ENCODE measurements at regions not wholly inside any gene's neighbourhood (a gene's known extent, or its start where the extent isn't known, plus 50 kb on each side); places are given as distances from the start of the nearest gene placed in this dataset.
"Not testable (repeated sequence)": the region's sequence is repeated elsewhere in the genome, so short reads cannot be mapped to it uniquely, and the experiment has no call there.

- DNase-seq: no peak
Measured at GRCh38 chr7:4523219-4523618, 158.9 kb upstream of the FOXK1 start.

GRCh38 chr7:4523873-4524272 lies 158.2 kb upstream of the FOXK1 start:
- no peak for DNase-seq

GRCh38 chr7:4525884-4526283 lies 156.2 kb upstream of the FOXK1 start:
- DNase-seq: no peak

- DNase-seq: no peak
Measured at GRCh38 chr7:4527988-4528636, 154.0 kb upstream of the FOXK1 start.

GRCh38 chr7:4531236-4531635 lies 150.9 kb upstream of the FOXK1 start:
- DNase-seq: no peak

- DNase-seq: not testable (repeated sequence)
Measured at GRCh38 chr7:4533339-4533738, 148.8 kb upstream of the FOXK1 start.

GRCh38 chr7:4549681-4550080 lies 132.4 kb upstream of the FOXK1 start:
- peak in 26 of 56 donors; percentile 1 to 57 (median 14) for DNase-seq

GRCh38 chr7:4550117-4550516 lies 132.0 kb upstream of the FOXK1 start:
- no peak for DNase-seq

- no peak for DNase-seq
Measured at GRCh38 chr7:4552985-4553384, 129.1 kb upstream of the FOXK1 start.

GRCh38 chr7:4556868-4557793 lies 125.0 kb upstream of the FOXK1 start:
- DNase-seq: peak in 1 of 56 donors; percentile 18

- DNase-seq: no peak
Measured at GRCh38 chr7:4561795-4562194, 120.3 kb upstream of the FOXK1 start.

- DNase-seq: no peak
Measured at GRCh38 chr7:4566714-4567113, 115.4 kb upstream of the FOXK1 start.

GRCh38 chr7:4574851-4575250 lies 107.2 kb upstream of the FOXK1 start:
- no peak for DNase-seq

- DNase-seq: no peak
Measured at GRCh38 chr7:4575254-4575653, 106.8 kb upstream of the FOXK1 start.

- DNase-seq: no peak
Measured at GRCh38 chr7:4602905-4603842, 78.9 kb upstream of the FOXK1 start.

- DNase-seq: no peak
Measured at GRCh38 chr7:4603843-4604231, 78.3 kb upstream of the FOXK1 start.

GRCh38 chr7:4604456-4604940 lies 77.6 kb upstream of the FOXK1 start:
- DNase-seq: no peak

- DNase-seq: peak in 1 of 56 donors; percentile 43
Measured at GRCh38 chr7:4606797-4607196, 75.3 kb upstream of the FOXK1 start.

- peak in 28 of 56 donors; percentile 5 to 64 (median 26) for DNase-seq
Measured at GRCh38 chr7:4607311-4607729, 74.8 kb upstream of the FOXK1 start.

GRCh38 chr7:4609576-4609975 lies 72.5 kb upstream of the FOXK1 start:
- not testable (repeated sequence) for DNase-seq

GRCh38 chr7:4610768-4611467 lies 71.2 kb upstream of the FOXK1 start:
- DNase-seq: peak in 23 of 56 donors; percentile 2 to 54 (median 15)
